Nephron progenitor cell (in vitro differentiated cells): ENCODE measurements at regions not wholly inside any gene's neighbourhood (a gene's known extent, or its start where the extent isn't known, plus 50 kb on each side); places are given as distances from the start of the nearest gene placed in this dataset.

ENCODE experiments used
- DNase-seq: peaks from one replicate; pipeline ENCODE4 v3.0.0; 2021
- H3K27ac Mint-ChIP-seq: 2 replicates; pipeline ENCODE4 v1.8.0; 2021; ENCODE audit warnings: mild to moderate bottlenecking, moderate library complexity, mixed read lengths
- H3K27me3 Mint-ChIP-seq: 2 replicates; pipeline ENCODE4 v1.8.0; 2021; ENCODE audit warnings: mild to moderate bottlenecking, low read depth, mixed read lengths; ENCODE audit not compliant: poor library complexity
- H3K36me3 Mint-ChIP-seq: 2 replicates; pipeline ENCODE4 v1.8.0; 2021; ENCODE audit warnings: low read depth, mixed read lengths
- H3K4me1 Mint-ChIP-seq: 2 replicates; pipeline ENCODE4 v1.8.0; 2021; ENCODE audit warnings: mixed read lengths
- H3K4me3 Mint-ChIP-seq: 2 replicates; pipeline ENCODE4 v1.8.0; 2021; ENCODE audit warnings: mild to moderate bottlenecking, moderate library complexity, mixed read lengths
- H3K9me3 Mint-ChIP-seq: 2 replicates; pipeline ENCODE4 v1.8.0; 2021; ENCODE audit warnings: mild to moderate bottlenecking, moderate library complexity, mixed read lengths
- TF ChIP-seq, protein P1 (sequence below): fragments of 200-600 bp; sonication (generic); IDR thresholded peaks from 2 replicates; pipeline ENCODE4 v1.5.0; 2021; ENCODE audit warnings: antibody characterized with exemption

DNA sequence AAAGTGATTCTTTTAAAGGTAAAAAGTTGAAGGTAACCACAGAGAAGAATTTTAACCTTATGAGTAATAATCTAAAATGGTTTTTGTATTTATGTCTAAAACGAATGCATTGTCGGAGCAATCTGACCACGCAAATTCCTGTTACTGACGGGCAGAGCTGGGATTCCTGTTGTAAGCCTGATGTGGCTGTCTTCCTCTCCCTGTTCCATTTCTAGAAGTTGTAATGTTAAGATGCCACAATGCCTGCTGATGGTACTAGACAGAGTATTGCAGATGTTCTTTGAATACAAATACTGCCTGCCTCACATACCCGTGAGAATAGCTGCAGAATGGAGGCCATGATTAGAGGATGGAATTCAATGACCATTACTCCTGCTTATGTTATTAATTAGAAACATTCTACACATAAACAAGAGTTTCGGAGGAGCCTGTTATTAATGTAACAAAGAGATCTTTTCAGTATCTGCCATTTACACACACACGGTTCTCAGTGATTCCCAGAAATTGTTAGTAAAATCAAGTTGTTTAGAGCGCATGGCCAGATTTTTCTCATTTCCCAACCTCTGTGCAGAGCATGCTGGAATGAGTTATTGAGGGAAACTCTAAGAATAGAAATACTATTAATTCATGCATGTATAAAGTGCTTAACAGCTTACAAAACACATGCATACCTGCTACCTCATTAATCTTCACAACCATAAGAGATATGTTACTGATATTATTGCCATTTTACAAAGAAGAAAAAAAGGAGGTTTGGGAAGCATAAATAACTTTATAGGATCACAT is 196.8 kb downstream of the PTN start:
- Mint-ChIP-seq H3K27ac (no peak overlapping the region), H3K9me3 (peaks cover 5% of the 10 kb centered on the region), H3K36me3 (no peaks in the 10 kb centered on the region), H3K27me3 (no peaks in the 10 kb centered on the region), H3K4me3 (no peak overlapping the region), H3K4me1 (no peaks in the 10 kb centered on the region)
- no peak for DNase-seq
- TF ChIP-seq, protein P1, sequence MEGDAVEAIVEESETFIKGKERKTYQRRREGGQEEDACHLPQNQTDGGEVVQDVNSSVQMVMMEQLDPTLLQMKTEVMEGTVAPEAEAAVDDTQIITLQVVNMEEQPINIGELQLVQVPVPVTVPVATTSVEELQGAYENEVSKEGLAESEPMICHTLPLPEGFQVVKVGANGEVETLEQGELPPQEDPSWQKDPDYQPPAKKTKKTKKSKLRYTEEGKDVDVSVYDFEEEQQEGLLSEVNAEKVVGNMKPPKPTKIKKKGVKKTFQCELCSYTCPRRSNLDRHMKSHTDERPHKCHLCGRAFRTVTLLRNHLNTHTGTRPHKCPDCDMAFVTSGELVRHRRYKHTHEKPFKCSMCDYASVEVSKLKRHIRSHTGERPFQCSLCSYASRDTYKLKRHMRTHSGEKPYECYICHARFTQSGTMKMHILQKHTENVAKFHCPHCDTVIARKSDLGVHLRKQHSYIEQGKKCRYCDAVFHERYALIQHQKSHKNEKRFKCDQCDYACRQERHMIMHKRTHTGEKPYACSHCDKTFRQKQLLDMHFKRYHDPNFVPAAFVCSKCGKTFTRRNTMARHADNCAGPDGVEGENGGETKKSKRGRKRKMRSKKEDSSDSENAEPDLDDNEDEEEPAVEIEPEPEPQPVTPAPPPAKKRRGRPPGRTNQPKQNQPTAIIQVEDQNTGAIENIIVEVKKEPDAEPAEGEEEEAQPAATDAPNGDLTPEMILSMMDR, result no peak

- H3K9me3 Mint-ChIP-seq, result peaks cover 9% of the 10 kb centered on the region
- no peaks in the 10 kb centered on the region for H3K4me1 Mint-ChIP-seq
- no peak overlapping the region for H3K4me3 Mint-ChIP-seq
- H3K27ac Mint-ChIP-seq, result no peak overlapping the region
- no peaks in the 10 kb centered on the region for H3K27me3 Mint-ChIP-seq
- DNase-seq, result no peak
- H3K36me3 Mint-ChIP-seq, result no peaks in the 10 kb centered on the region
- TF ChIP-seq, protein P1, result no peak
Measured at GRCh38 chr7:137146012-137146455, 197.5 kb downstream of the PTN start.

DNA sequence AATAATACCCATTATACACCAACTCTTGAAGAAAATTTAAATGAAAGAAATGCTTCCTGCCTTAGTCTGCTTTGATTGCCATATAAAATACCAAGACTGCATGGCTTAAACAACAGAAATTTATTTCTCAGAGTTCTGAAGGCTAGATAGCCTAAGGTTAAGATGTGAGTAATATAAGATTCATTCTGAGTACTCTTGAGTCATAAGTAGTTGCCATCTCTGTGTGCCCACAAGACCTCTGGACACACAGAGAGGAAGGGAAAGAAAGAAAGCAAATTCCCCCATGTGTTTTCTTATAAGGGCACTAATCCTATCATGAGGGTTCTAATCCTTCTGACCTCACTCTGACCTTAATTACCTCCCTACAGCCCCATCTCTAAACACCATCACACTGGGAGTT is 201.2 kb downstream of the PTN start:
- H3K27ac Mint-ChIP-seq, result no peak overlapping the region
- peaks cover 22% of the 10 kb centered on the region for H3K9me3 Mint-ChIP-seq
- no peaks in the 10 kb centered on the region for H3K36me3 Mint-ChIP-seq
- TF ChIP-seq, protein P1, result no peak
- H3K4me3 Mint-ChIP-seq, result no peak overlapping the region
- H3K27me3 Mint-ChIP-seq, result no peaks in the 10 kb centered on the region
- H3K4me1 Mint-ChIP-seq, result no peaks in the 10 kb centered on the region
- no peak for DNase-seq

GRCh38 chr7:137135654-137136350 is 207.7 kb downstream of the PTN start:
- Mint-ChIP-seq H3K27me3 (peaks cover 3% of the 10 kb centered on the region), H3K4me1 (no peaks in the 10 kb centered on the region), H3K4me3 (no peak overlapping the region), H3K36me3 (no peaks in the 10 kb centered on the region), H3K9me3 (peaks cover 13% of the 10 kb centered on the region), H3K27ac (no peak overlapping the region)
- TF ChIP-seq, protein P1, result no peak
- no peak for DNase-seq

DNA sequence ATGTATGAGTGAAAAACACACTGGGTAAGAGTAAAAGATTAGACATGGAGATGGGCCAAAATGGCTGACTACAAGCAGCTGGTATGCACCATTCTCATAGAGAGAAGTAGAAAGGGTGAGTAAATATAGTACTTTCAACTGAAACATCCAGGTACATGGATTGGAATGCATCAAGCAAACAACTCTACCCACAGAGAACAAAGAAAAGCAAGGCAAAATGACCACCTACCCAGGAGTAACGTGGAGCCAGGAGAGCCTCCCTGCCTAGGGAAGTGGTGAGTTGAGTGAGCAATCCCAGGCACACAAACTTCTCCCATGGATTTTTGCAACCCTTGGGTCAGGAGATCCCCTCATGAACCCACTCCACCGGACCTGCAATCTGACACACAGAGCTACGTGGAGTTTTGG is 212.8 kb downstream of the PTN start:
- Mint-ChIP-seq H3K27ac (no peak overlapping the region), H3K36me3 (no peaks in the 10 kb centered on the region), H3K9me3 (no peaks in the 10 kb centered on the region), H3K27me3 (peaks cover 3% of the 10 kb centered on the region), H3K4me3 (no peak overlapping the region), H3K4me1 (no peaks in the 10 kb centered on the region)
- TF ChIP-seq, protein P1, result no peak
- no peak for DNase-seq
